CD4-positive, alpha-beta memory T cell (primary cell): ENCODE measurements at regions not wholly inside any gene's neighbourhood (a gene's known extent, or its start where the extent isn't known, plus 50 kb on each side); places are given as distances from the start of the nearest gene placed in this dataset.
"Not testable (repeated sequence)": the region's sequence is repeated elsewhere in the genome, so short reads cannot be mapped to it uniquely, and the experiment has no call there.

Experiments
- CTCF ChIA-PET: fragments of 350-600 bp; sonication (Branson Sonifier 250); formaldehyde crosslinking; loops from one replicate; lab custom pipeline; 2021; ENCODE audit warnings: inconsistent platforms; ENCODE audit not compliant: partially characterized antibody; lab: Charles Lee
- POLR2A ChIA-PET: fragments of 350-600 bp; sonication (Branson Sonifier 250); formaldehyde crosslinking; loops from one replicate; lab custom pipeline; 2021; ENCODE audit not compliant: partially characterized antibody; lab: Charles Lee
- DNase-seq, 5 donors: peaks; one replicate each; pipeline versions ENCODE4 v3.0.0 to v3.0.0-alpha.2; 2020 to 2022; ENCODE audit warnings: mixed read lengths in 1 of 5
- H3K27ac ChIP-seq: one replicate; pipeline ENCODE4 v1.7.0; 2013; ENCODE audit warnings: low read depth, low read length
- H3K27me3 ChIP-seq: 2 replicates; pipeline ENCODE4 v1.7.0; 2013; ENCODE audit warnings: mild to moderate bottlenecking, low read length, moderate library complexity; ENCODE audit not compliant: insufficient read depth
- H3K36me3 ChIP-seq: 2 replicates; pipeline ENCODE4 v1.7.0; 2013; ENCODE audit warnings: mild to moderate bottlenecking, low read length, moderate library complexity; ENCODE audit not compliant: insufficient read depth
- H3K4me1 ChIP-seq: 2 replicates; pipeline ENCODE4 v1.7.0; 2013; ENCODE audit warnings: mild to moderate bottlenecking, low read length, moderate library complexity; ENCODE audit not compliant: insufficient read depth
- H3K4me3 ChIP-seq, 2 donors: one replicate each; pipeline ENCODE4 v1.7.0; 2013; ENCODE audit warnings: low read length in 2 of 2, mild to moderate bottlenecking in 1 of 2
- H3K9me3 ChIP-seq, 2 donors: one replicate each; pipeline ENCODE4 v1.7.0; 2013; ENCODE audit warnings: low read length in 2 of 2, control low read depth in 1 of 2; ENCODE audit not compliant: control insufficient read depth in 1 of 2
- H3K27ac Mint-ChIP-seq, 7 donors: one replicate each; pipeline ENCODE4 v1.8.0; 2020 to 2021; ENCODE audit warnings: mixed read lengths in 7 of 7, mild to moderate bottlenecking in 6 of 7, inconsistent platforms in 3 of 7, moderate library complexity in 3 of 7
- H3K27me3 Mint-ChIP-seq, 2 donors: one replicate each; pipeline ENCODE4 v1.8.0; 2020 to 2021; ENCODE audit warnings: mixed read lengths in 2 of 2
- H3K36me3 Mint-ChIP-seq, 2 donors: one replicate each; pipeline ENCODE4 v1.8.0; 2020 to 2021; ENCODE audit warnings: mixed read lengths in 2 of 2, inconsistent platforms in 1 of 2, mild to moderate bottlenecking in 1 of 2
- H3K4me1 Mint-ChIP-seq, 4 donors: one replicate each; pipeline ENCODE4 v1.8.0; 2020 to 2021; ENCODE audit warnings: mixed read lengths in 4 of 4, mild to moderate bottlenecking in 1 of 4
- H3K4me3 Mint-ChIP-seq, 8 donors: one replicate each; pipeline ENCODE4 v1.8.0; 2020 to 2021; ENCODE audit warnings: mixed read lengths in 8 of 8, mild to moderate bottlenecking in 7 of 8, moderate library complexity in 6 of 8, inconsistent platforms in 3 of 8
- H3K9me3 Mint-ChIP-seq, 8 donors: one replicate each; pipeline ENCODE4 v1.8.0; 2020 to 2021; ENCODE audit warnings: mixed read lengths in 8 of 8, mild to moderate bottlenecking in 5 of 8, inconsistent platforms in 3 of 8, moderate library complexity in 1 of 8
- intact Hi-C: fragments of 100-400 bp; cut with micrococcal nuclease; formaldehyde crosslinking; loops from one replicate; pipeline ENCODE4 v1.15.1; 2023

GRCh38 chr9:72433616-72434267 lies 68.7 kb upstream of the ZFAND5 start:
- H3K4me1 Mint-ChIP-seq, H3K4me3 ChIP-seq, H3K36me3 ChIP-seq, H3K27ac ChIP-seq, H3K27me3 Mint-ChIP-seq, DNase-seq, H3K9me3 ChIP-seq, H3K4me1 ChIP-seq, H3K4me3 Mint-ChIP-seq, H3K27ac Mint-ChIP-seq, intact Hi-C loops, H3K9me3 Mint-ChIP-seq, H3K27me3 ChIP-seq, H3K36me3 Mint-ChIP-seq: not testable (repeated sequence)
- ChIA-PET CTCF (interaction anchor here (2.0 kb wide), 1 partner anchor 10 kb away, joined by 7 read pairs; no protein-coding TSS in a partner anchor), POLR2A (interaction anchor here (0.8 to 1.5 kb wide), 2 partner anchors 10 to 11 kb away, joined by 3 to 4 read pairs; no protein-coding TSS in a partner anchor)

GRCh38 chr9:72431036-72431435 lies 66.0 kb upstream of the ZFAND5 start:
- Mint-ChIP-seq H3K36me3 (no peaks in the 10 kb centered on the region), H3K9me3 (no peaks in the 10 kb centered on the region), H3K27ac (no peak overlapping the region), H3K4me3 (no peak overlapping the region), H3K27me3 (no peaks in the 10 kb centered on the region), H3K4me1 (no peaks in the 10 kb centered on the region)
- no peak overlapping the region for H3K27ac ChIP-seq
- ChIA-PET POLR2A (no interaction called here), CTCF (no interaction called here)
- H3K9me3 ChIP-seq: no peaks in the 10 kb centered on the region
- intact Hi-C loops: no loop called here
- H3K4me3 ChIP-seq: no peak overlapping the region
- H3K27me3 ChIP-seq: no peaks in the 10 kb centered on the region
- DNase-seq: no peak
- no peaks in the 10 kb centered on the region for H3K36me3 ChIP-seq
- no peaks in the 10 kb centered on the region for H3K4me1 ChIP-seq

GRCh38 chr9:72428329-72428728 lies 63.3 kb upstream of the ZFAND5 start:
- Mint-ChIP-seq H3K4me3 (no peak overlapping the region), H3K4me1 (no peaks in the 10 kb centered on the region), H3K27ac (no peak overlapping the region), H3K36me3 (no peaks in the 10 kb centered on the region), H3K27me3 (no peaks in the 10 kb centered on the region), H3K9me3 (peaks cover 0 to 2% (median 0%) of the 10 kb centered on the region in 8 donors)
- intact Hi-C loops: no loop called here
- POLR2A ChIA-PET: no interaction called here
- H3K27ac ChIP-seq: no peak overlapping the region
- CTCF ChIA-PET: interaction anchor here (0.6 kb wide), 1 partner anchor 869 kb away, joined by 3 read pairs; no protein-coding TSS in a partner anchor
- no peaks in the 10 kb centered on the region for H3K9me3 ChIP-seq
- H3K27me3 ChIP-seq: no peaks in the 10 kb centered on the region
- no peak for DNase-seq
- no peaks in the 10 kb centered on the region for H3K36me3 ChIP-seq
- H3K4me3 ChIP-seq: no peak overlapping the region
- H3K4me1 ChIP-seq: no peaks in the 10 kb centered on the region

DNA sequence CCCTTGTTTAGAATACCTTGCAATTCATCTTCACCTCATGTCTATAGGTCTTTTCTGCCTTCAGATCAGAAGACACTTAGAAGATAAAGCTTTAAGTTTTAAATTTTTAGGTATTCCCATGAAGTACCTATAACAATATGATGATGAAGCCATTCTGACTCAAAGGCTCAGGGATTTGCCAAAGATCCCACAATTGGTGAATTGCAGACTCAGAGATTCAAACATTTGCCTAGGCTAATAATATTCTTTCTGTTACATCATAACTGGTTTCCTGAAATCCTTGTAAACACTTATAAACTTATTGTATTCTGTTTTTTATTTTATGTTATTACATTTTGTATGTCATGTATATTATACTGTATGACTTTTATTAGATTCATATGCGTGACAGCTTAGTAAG lies 62.8 kb upstream of the ZFAND5 start:
- no peaks in the 10 kb centered on the region for H3K4me1 ChIP-seq
- H3K4me3 ChIP-seq: no peak overlapping the region
- no peaks in the 10 kb centered on the region for H3K36me3 ChIP-seq
- CTCF ChIA-PET: interaction anchor here (0.7 kb wide), 1 partner anchor 20 kb away, joined by 3 read pairs; no protein-coding TSS in a partner anchor
- intact Hi-C loops: no loop called here
- H3K9me3 ChIP-seq: no peaks in the 10 kb centered on the region
- H3K27ac Mint-ChIP-seq: no peak overlapping the region
- DNase-seq: no peak
- no peaks in the 10 kb centered on the region for H3K27me3 ChIP-seq
- H3K27ac ChIP-seq: no peak overlapping the region
- H3K27me3 Mint-ChIP-seq: no peaks in the 10 kb centered on the region
- no peaks in the 10 kb centered on the region for H3K4me1 Mint-ChIP-seq
- no peak overlapping the region for H3K4me3 Mint-ChIP-seq
- no peaks in the 10 kb centered on the region for H3K36me3 Mint-ChIP-seq
- peaks cover 0 to 2% (median 0%) of the 10 kb centered on the region in 8 donors for H3K9me3 Mint-ChIP-seq
- POLR2A ChIA-PET: no interaction called here

DNA sequence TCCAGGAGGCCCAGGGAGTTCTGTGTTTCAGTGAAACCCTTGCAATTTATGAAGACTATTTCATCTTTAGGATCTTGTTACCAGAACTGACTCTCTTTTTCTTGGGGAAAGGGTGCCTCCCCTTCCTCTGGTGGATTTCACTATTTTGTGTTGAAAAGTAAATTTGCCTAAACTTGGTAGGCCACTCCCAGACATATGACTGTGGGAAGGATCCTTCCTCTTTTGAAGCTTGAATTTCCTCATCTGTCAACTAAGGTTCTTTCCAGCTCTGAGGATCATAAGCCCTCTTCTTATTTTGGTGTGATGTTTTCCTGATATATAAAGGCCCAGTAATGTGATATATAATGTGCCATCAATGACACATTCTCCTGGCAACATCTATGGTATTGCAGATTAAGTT lies 59.1 kb upstream of the ZFAND5 start:
- H3K4me1 Mint-ChIP-seq: peaks cover 0 to 1% (median 0%) of the 10 kb centered on the region in 4 donors
- Histone ChIP-seq H3K27ac (no peak overlapping the region), H3K27me3 (no peaks in the 10 kb centered on the region), H3K4me1 (no peaks in the 10 kb centered on the region), H3K36me3 (no peaks in the 10 kb centered on the region), H3K9me3 (no peaks in the 10 kb centered on the region), H3K4me3 (no peak overlapping the region)
- H3K9me3 Mint-ChIP-seq: peaks cover 0 to 4% (median 0%) of the 10 kb centered on the region in 8 donors
- H3K27ac Mint-ChIP-seq: no peak overlapping the region
- H3K27me3 Mint-ChIP-seq: no peaks in the 10 kb centered on the region
- POLR2A ChIA-PET: no interaction called here
- intact Hi-C loops: no loop called here
- CTCF ChIA-PET: no interaction called here
- DNase-seq: no peak
- H3K4me3 Mint-ChIP-seq: no peak overlapping the region
- no peaks in the 10 kb centered on the region for H3K36me3 Mint-ChIP-seq

- Mint-ChIP-seq H3K9me3 (peaks cover 0 to 4% (median 0%) of the 10 kb centered on the region in 8 donors), H3K4me3 (no peak overlapping the region), H3K27ac (no peak overlapping the region), H3K27me3 (no peaks in the 10 kb centered on the region), H3K36me3 (no peaks in the 10 kb centered on the region), H3K4me1 (peaks cover 0 to 1% (median 0%) of the 10 kb centered on the region in 4 donors)
- Histone ChIP-seq H3K9me3 (no peaks in the 10 kb centered on the region), H3K27ac (no peak overlapping the region), H3K4me3 (no peak overlapping the region), H3K27me3 (no peaks in the 10 kb centered on the region), H3K36me3 (no peaks in the 10 kb centered on the region), H3K4me1 (no peaks in the 10 kb centered on the region)
- ChIA-PET CTCF (no interaction called here), POLR2A (interaction anchor here (1.0 kb wide), 1 partner anchor 57 kb away, joined by 5 read pairs; the partner anchor contains the start of gene ZFAND5)
- DNase-seq: no peak
- intact Hi-C loops: no loop called here
These were observed 57.2 kb upstream of the ZFAND5 start for GRCh38 chr9:72422214-72422613.

GRCh38 chr9:72420783-72421182 lies 55.8 kb upstream of the ZFAND5 start:
- no peaks in the 10 kb centered on the region for H3K36me3 Mint-ChIP-seq
- no peak overlapping the region for H3K4me3 ChIP-seq
- peaks cover 0 to 4% (median 0%) of the 10 kb centered on the region in 8 donors for H3K9me3 Mint-ChIP-seq
- H3K27me3 ChIP-seq: no peaks in the 10 kb centered on the region
- no peak overlapping the region for H3K27ac ChIP-seq
- DNase-seq: no peak
- CTCF ChIA-PET: no interaction called here
- H3K4me1 ChIP-seq: no peaks in the 10 kb centered on the region
- intact Hi-C loops: no loop called here
- POLR2A ChIA-PET: no interaction called here
- no peaks in the 10 kb centered on the region for H3K27me3 Mint-ChIP-seq
- H3K36me3 ChIP-seq: no peaks in the 10 kb centered on the region
- no peak overlapping the region for H3K27ac Mint-ChIP-seq
- peak overlapping the region in 1 of 8 donors; percentile 45 for H3K4me3 Mint-ChIP-seq
- H3K9me3 ChIP-seq: no peaks in the 10 kb centered on the region
- H3K4me1 Mint-ChIP-seq: peaks cover 0 to 1% (median 0%) of the 10 kb centered on the region in 4 donors
